Panc1 (cell line): ENCODE measurements at regions not wholly inside any gene's neighbourhood (a gene's known extent, or its start where the extent isn't known, plus 50 kb on each side); places are given as distances from the start of the nearest gene placed in this dataset.

Source experiments
- ATAC-seq: fragments of 200-7000 bp; cut with Tn5 transposase; 2 replicates; pipeline ENCODE4 v1.9.1; 2020; ENCODE audit warnings: mild to moderate bottlenecking, moderate library complexity
- BruUV-seq: library from RNA; stranded (reverse); fragments of 400-500 nt; replicated peaks from 2 replicates; lab custom pipeline; 2021; lab: Mats Ljungman, UMichigan
- CTCF ChIA-PET: fragments of 300-600 bp; sonication (Branson Sonifier 250); formaldehyde crosslinking; loops from one replicate; lab custom pipeline; 2022; ENCODE audit warnings: antibody characterized with exemption; lab: Charles Lee
- POLR2A ChIA-PET: fragments of 300-600 bp; sonication (Branson Sonifier 250); formaldehyde crosslinking; loops from one replicate; lab custom pipeline; 2022; ENCODE audit warnings: antibody characterized with exemption; lab: Charles Lee
- DNase-seq: peaks from one replicate; pipeline ENCODE4 v3.0.0-alpha.2; 2010; ENCODE audit warnings: low read depth, low spot score
- H3K27ac ChIP-seq: 2 replicates; pipeline ENCODE4 v1.5.1; 2011; ENCODE audit warnings: mild to moderate bottlenecking, low read length, inconsistent platforms
- H3K27me3 ChIP-seq: fragments of 200-500 bp; sonication (Bioruptor generic); 2 replicates; pipeline ENCODE4 v1.6.0; 2014; ENCODE audit warnings: low read length, inconsistent platforms; ENCODE audit not compliant: control insufficient read depth, insufficient read depth
- H3K36me3 ChIP-seq: fragments of 200-500 bp; sonication (Bioruptor generic); 2 replicates; pipeline ENCODE4 v1.5.1; 2014; ENCODE audit warnings: inconsistent platforms, mild to moderate bottlenecking, low read length, moderate library complexity; ENCODE audit not compliant: control insufficient read depth, insufficient read depth
- H3K4me1 ChIP-seq: 2 replicates; pipeline ENCODE4 v1.5.1; 2011; ENCODE audit warnings: inconsistent platforms, mild to moderate bottlenecking, low read length, moderate library complexity; ENCODE audit not compliant: control insufficient read depth, insufficient read depth
- H3K4me3 ChIP-seq, 2 experiments: 2 replicates each; pipeline ENCODE4 v1.5.1; 2011 to 2012; ENCODE audit warnings: low read depth in 2 of 2, low read length in 2 of 2, mild to moderate bottlenecking in 2 of 2, inconsistent platforms in 1 of 2, moderate library complexity in 1 of 2
- H3K9me3 ChIP-seq: fragments of 200-500 bp; sonication (Bioruptor generic); 2 replicates; pipeline ENCODE4 v1.5.1; 2014; ENCODE audit warnings: low read depth, mild to moderate bottlenecking, inconsistent platforms, low read length, moderate library complexity; ENCODE audit not compliant: control insufficient read depth, insufficient read depth
- CTCF ChIP-seq: fragments of 450-650 bp; IDR thresholded peaks from 2 replicates; pipeline ENCODE4 v1.5.1; 2017; ENCODE audit warnings: mild to moderate bottlenecking
- POLR2AphosphoS5 ChIP-seq: IDR thresholded peaks from 2 replicates; pipeline ENCODE4 v1.6.1; 2012; ENCODE audit warnings: mild to moderate bottlenecking, low read depth, low read length, moderate library complexity
- REST ChIP-seq, 2 experiments: IDR thresholded peaks; 2 replicates each; pipeline ENCODE4 v1.6.1; 2011 to 2012; ENCODE audit warnings: low read depth in 2 of 2, control low read depth in 1 of 2, low read length in 1 of 2, mild to moderate bottlenecking in 1 of 2, moderate library complexity in 1 of 2; ENCODE audit not compliant: insufficient read depth in 1 of 2
- SIN3A ChIP-seq: IDR thresholded peaks from 2 replicates; pipeline ENCODE4 v1.6.1; 2012; ENCODE audit warnings: low read depth, mild to moderate bottlenecking, low read length, moderate library complexity, borderline replicate concordance; ENCODE audit not compliant: insufficient read depth
- TCF7L2 ChIP-seq: IDR thresholded peaks from 2 replicates; pipeline ENCODE4 v1.6.1; 2011; ENCODE audit warnings: mild to moderate bottlenecking, low read depth, low read length, inconsistent platforms
- in situ Hi-C: cut with HindIII; loops from 2 replicates; pipeline ENCODE4 v1.10.0; 2016; ENCODE audit warnings: low sequenced_read_pairs, low pct_unique_long_range_greater_than_20kb
- intact Hi-C: fragments of 100-400 bp; cut with micrococcal nuclease; formaldehyde crosslinking; loops from one replicate; pipeline ENCODE4 v1.10.0; 2022; ENCODE audit not compliant: unreplicated experiment

GRCh38 chr5:6262651-6263363 is 115.5 kb downstream of the MED10 start:
- no peak overlapping the region for H3K4me3 ChIP-seq
- intact Hi-C loops (no loop called here), in situ Hi-C loops (no loop called here)
- BruUV-seq, result no TSS peak
- ATAC-seq, result no peak
- H3K27me3 ChIP-seq, result peaks cover 2% of the 10 kb centered on the region; the same call in 1 of the 2 replicates
- no peak for DNase-seq
- H3K9me3 ChIP-seq, result no peaks in the 10 kb centered on the region
- H3K27ac ChIP-seq, result no peak overlapping the region
- ChIA-PET CTCF (no interaction called here), POLR2A (no interaction called here)
- H3K4me1 ChIP-seq, result no peaks in the 10 kb centered on the region
- TF ChIP-seq TCF7L2, result no peak
- TF ChIP-seq REST (IDR thresholded peaks at IDR 0.05; ENCODE audit: insufficient read depth in 1 of 2, low read depth in 2 of 2, low read length in 1 of 2), result no peak
- TF ChIP-seq SIN3A, result no peak
- no peaks in the 10 kb centered on the region for H3K36me3 ChIP-seq

GRCh38 chr5:6261668-6262067 is 116.7 kb downstream of the MED10 start:
- Histone ChIP-seq H3K4me1 (no peaks in the 10 kb centered on the region), H3K36me3 (no peaks in the 10 kb centered on the region), H3K9me3 (no peaks in the 10 kb centered on the region), H3K27ac (no peak overlapping the region), H3K27me3 (peaks cover 2% of the 10 kb centered on the region; the same call in 1 of the 2 replicates), H3K4me3 (no peak overlapping the region)
- no peak for DNase-seq
- no peak for ATAC-seq
- ChIA-PET CTCF (no interaction called here), POLR2A (no interaction called here)
- TF ChIP-seq SIN3A, result no peak
- no peak for TF ChIP-seq TCF7L2
- no peak for TF ChIP-seq POLR2AphosphoS5
- no peak for TF ChIP-seq CTCF
- TF ChIP-seq REST (IDR thresholded peaks at IDR 0.05; ENCODE audit: insufficient read depth in 1 of 2, low read depth in 2 of 2, low read length in 1 of 2), result no peak
- in situ Hi-C loops (no loop called here), intact Hi-C loops (no loop called here)
- BruUV-seq, result no TSS peak
